A673 (cell line): ENCODE measurements at regions not wholly inside any gene's neighbourhood (a gene's known extent, or its start where the extent isn't known, plus 50 kb on each side); places are given as distances from the start of the nearest gene placed in this dataset.

Source experiments
- EZH2 ChIP-seq: fragments of 200-600 bp; sonication (generic); IDR thresholded peaks from 2 replicates; pipeline ENCODE4 v1.6.1; 2017; ENCODE audit warnings: borderline replicate concordance, low read depth, mild to moderate bottlenecking, mixed read lengths, antibody characterized with exemption, low read length; ENCODE audit not compliant: poor library complexity, severe bottlenecking
- TF ChIP-seq, protein P1 (sequence below): fragments of 300-800, 200-600 bp; sonication (generic); conservative IDR thresholded peaks from 2 replicates; pipeline ENCODE4 v1.5.1; 2017; ENCODE audit warnings: low read depth, mild to moderate bottlenecking, antibody characterized with exemption, low read length, moderate library complexity, mixed read lengths

DNA sequence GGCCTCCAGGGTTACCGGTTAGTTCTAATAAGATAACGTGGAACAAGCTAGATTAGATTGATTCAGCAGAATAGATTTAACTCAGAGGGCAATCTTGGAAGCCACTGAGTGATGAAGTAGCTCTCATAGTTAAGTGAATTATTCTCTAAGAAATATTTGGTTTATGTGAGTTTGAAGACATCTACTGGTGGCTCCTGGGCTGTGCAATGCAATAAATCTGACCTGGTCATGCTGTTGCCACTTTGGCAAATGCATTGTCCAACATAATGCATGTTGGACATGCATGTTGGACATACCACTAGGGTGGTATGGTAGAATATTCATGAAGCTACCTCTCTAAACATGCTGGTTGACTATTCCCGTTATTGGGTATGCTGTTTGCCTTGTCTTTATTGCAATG is 493.7 kb upstream of the VRK2 start:
- TF ChIP-seq, protein P1, sequence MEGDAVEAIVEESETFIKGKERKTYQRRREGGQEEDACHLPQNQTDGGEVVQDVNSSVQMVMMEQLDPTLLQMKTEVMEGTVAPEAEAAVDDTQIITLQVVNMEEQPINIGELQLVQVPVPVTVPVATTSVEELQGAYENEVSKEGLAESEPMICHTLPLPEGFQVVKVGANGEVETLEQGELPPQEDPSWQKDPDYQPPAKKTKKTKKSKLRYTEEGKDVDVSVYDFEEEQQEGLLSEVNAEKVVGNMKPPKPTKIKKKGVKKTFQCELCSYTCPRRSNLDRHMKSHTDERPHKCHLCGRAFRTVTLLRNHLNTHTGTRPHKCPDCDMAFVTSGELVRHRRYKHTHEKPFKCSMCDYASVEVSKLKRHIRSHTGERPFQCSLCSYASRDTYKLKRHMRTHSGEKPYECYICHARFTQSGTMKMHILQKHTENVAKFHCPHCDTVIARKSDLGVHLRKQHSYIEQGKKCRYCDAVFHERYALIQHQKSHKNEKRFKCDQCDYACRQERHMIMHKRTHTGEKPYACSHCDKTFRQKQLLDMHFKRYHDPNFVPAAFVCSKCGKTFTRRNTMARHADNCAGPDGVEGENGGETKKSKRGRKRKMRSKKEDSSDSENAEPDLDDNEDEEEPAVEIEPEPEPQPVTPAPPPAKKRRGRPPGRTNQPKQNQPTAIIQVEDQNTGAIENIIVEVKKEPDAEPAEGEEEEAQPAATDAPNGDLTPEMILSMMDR: 0 out of 2 replicates have a peak, but pooled peaks have one; percentile 15
- TF ChIP-seq EZH2: no peak
